ENCODE measurements at regions not wholly inside any gene's neighbourhood (a gene's known extent, or its start where the extent isn't known, plus 50 kb on each side); places are given as distances from the start of the nearest gene placed in this dataset.
"Not testable (repeated sequence)": the region's sequence is repeated elsewhere in the genome, so short reads cannot be mapped to it uniquely, and the experiment has no call there.

- H3K36me3 ChIP-seq (ENCODE audit: low read depth) = no peaks in the 10 kb centered on the region
- ATAC-seq (peak; percentile 90), DNase-seq (peak in 1 of 3 donors; percentile 21)
- no peaks in the 10 kb centered on the region for H3K9me3 ChIP-seq
- intact Hi-C loops (cut with DNase I, micrococcal nuclease) = no loop called here
- TF ChIP-seq CTCF (IDR thresholded peaks at IDR 0.05) = no peak
- no peaks in the 10 kb centered on the region for H3K4me1 ChIP-seq (ENCODE audit: low read depth)
- no peak overlapping the region for H3K4me3 ChIP-seq
Measured at GRCh38 chr21:22363504-22363903, 1365.3 kb downstream of the NCAM2 start.

- no peak for DNase-seq
- no peak for TF ChIP-seq CTCF (IDR thresholded peaks at IDR 0.05)
- Histone ChIP-seq H3K36me3 (ENCODE audit: low read depth) (no peaks in the 10 kb centered on the region), H3K4me3 (no peak overlapping the region), H3K9me3 (no peaks in the 10 kb centered on the region), H3K4me1 (ENCODE audit: low read depth) (no peaks in the 10 kb centered on the region)
- ATAC-seq = no peak
- intact Hi-C loops (cut with DNase I, micrococcal nuclease) = no loop called here
Measured at GRCh38 chr21:22364163-22364562, 1366.0 kb downstream of the NCAM2 start.

GRCh38 chr21:22374218-22374969 lies 1376.2 kb downstream of the NCAM2 start:
- DNase-seq (peak in 1 of 3 donors; percentile 7), ATAC-seq (no peak)
- intact Hi-C loops (cut with DNase I, micrococcal nuclease) = no loop called here
- Histone ChIP-seq H3K4me3 (no peak overlapping the region), H3K4me1 (ENCODE audit: low read depth) (no peaks in the 10 kb centered on the region), H3K9me3 (no peaks in the 10 kb centered on the region), H3K36me3 (ENCODE audit: low read depth) (no peaks in the 10 kb centered on the region)
- no peak for TF ChIP-seq CTCF (IDR thresholded peaks at IDR 0.05)

GRCh38 chr21:22377795-22378194 lies 1379.6 kb downstream of the NCAM2 start:
- intact Hi-C loops (cut with DNase I, micrococcal nuclease); DNase-seq; ATAC-seq; H3K9me3 ChIP-seq; H3K4me3 ChIP-seq; H3K36me3 ChIP-seq (ENCODE audit: low read depth); H3K4me1 ChIP-seq (ENCODE audit: low read depth): not testable (repeated sequence)

GRCh38 chr21:22393324-22393723 lies 1395.1 kb downstream of the NCAM2 start:
- ATAC-seq (no peak), DNase-seq (no peak)

More at GRCh38 chr21:22393324-22393723, 1395.1 kb downstream of the NCAM2 start:
- no peak overlapping the region for H3K4me3 ChIP-seq
- no peaks in the 10 kb centered on the region for H3K4me1 ChIP-seq (ENCODE audit: low read depth)
- intact Hi-C loops (cut with DNase I, micrococcal nuclease) = no loop called here
- H3K9me3 ChIP-seq = no peaks in the 10 kb centered on the region
- H3K36me3 ChIP-seq (ENCODE audit: low read depth) = no peaks in the 10 kb centered on the region
- no peak for TF ChIP-seq CTCF (IDR thresholded peaks at IDR 0.05)

All from mucosa of descending colon (tissue), 3 donors.